GM23338 (cell line): ENCODE measurements at regions not wholly inside any gene's neighbourhood (a gene's known extent, or its start where the extent isn't known, plus 50 kb on each side); places are given as distances from the start of the nearest gene placed in this dataset.

Experiments used
- CREB1 ChIP-seq: fragments of 250-450 bp; sonication (Bioruptor Pico); IDR thresholded peaks from 2 replicates; pipeline ENCODE4 v1.5.0; 2020; ENCODE audit warnings: low read depth, mild to moderate bottlenecking, moderate library complexity
- EZH2 ChIP-seq: fragments of 200-600 bp; sonication (generic); IDR thresholded peaks from one replicate; pipeline ENCODE4 v1.8.0; 2017; ENCODE audit warnings: antibody characterized with exemption, mild to moderate bottlenecking, low read depth; ENCODE audit not compliant: unreplicated experiment
- EZH2phosphoT487 ChIP-seq: fragments of 200-600 bp; sonication (generic); IDR thresholded peaks from one replicate; pipeline ENCODE4 v1.8.1; 2018; ENCODE audit warnings: antibody characterized with exemption; ENCODE audit not compliant: unreplicated experiment
- JUNB ChIP-seq: IDR thresholded peaks from one replicate; pipeline ENCODE4 v1.6.1; 2016; ENCODE audit warnings: antibody characterized with exemption; ENCODE audit not compliant: unreplicated experiment
- NANOG ChIP-seq: IDR thresholded peaks from 2 replicates; pipeline ENCODE4 v1.6.1; 2016; ENCODE audit warnings: antibody characterized with exemption, borderline replicate concordance
- POLR2AphosphoS5 ChIP-seq: IDR thresholded peaks from 2 replicates; pipeline ENCODE4 v1.6.1; 2016; ENCODE audit warnings: antibody characterized with exemption, low read depth
- STAT1 ChIP-seq: IDR thresholded peaks from one replicate; pipeline ENCODE4 v1.6.1; 2016; ENCODE audit warnings: antibody characterized with exemption; ENCODE audit not compliant: unreplicated experiment
- ZNF114 ChIP-seq: fragments of 250-450 bp; sonication (Bioruptor Pico); IDR thresholded peaks from 2 replicates; pipeline ENCODE4 v1.5.0; 2020; ENCODE audit warnings: mild to moderate bottlenecking, moderate library complexity
- ZNF331 ChIP-seq: fragments of 250-450 bp; sonication (Bioruptor Pico); IDR thresholded peaks from 2 replicates; pipeline ENCODE4 v1.5.0; 2020; ENCODE audit warnings: low read depth, mild to moderate bottlenecking, moderate library complexity
- TF ChIP-seq, protein P1 (sequence below), 2 experiments: fragments of 200-600 bp in 1 of 2; sonication (generic) in 1 of 2; conservative IDR thresholded peaks; 2 replicates each; pipeline versions ENCODE4 v1.5.1 to v1.6.1; 2016 to 2017; ENCODE audit warnings: antibody characterized with exemption in 2 of 2, low read depth in 2 of 2, mild to moderate bottlenecking in 2 of 2, moderate library complexity in 1 of 2
- TF ChIP-seq, protein P2 (sequence below): IDR thresholded peaks from one replicate; pipeline ENCODE4 v1.6.1; 2018; ENCODE audit warnings: antibody characterized with exemption; ENCODE audit not compliant: unreplicated experiment
- TF ChIP-seq, protein P3 (sequence below): IDR thresholded peaks from 2 replicates; pipeline ENCODE4 v1.6.1; 2016; ENCODE audit warnings: antibody characterized with exemption

DNA sequence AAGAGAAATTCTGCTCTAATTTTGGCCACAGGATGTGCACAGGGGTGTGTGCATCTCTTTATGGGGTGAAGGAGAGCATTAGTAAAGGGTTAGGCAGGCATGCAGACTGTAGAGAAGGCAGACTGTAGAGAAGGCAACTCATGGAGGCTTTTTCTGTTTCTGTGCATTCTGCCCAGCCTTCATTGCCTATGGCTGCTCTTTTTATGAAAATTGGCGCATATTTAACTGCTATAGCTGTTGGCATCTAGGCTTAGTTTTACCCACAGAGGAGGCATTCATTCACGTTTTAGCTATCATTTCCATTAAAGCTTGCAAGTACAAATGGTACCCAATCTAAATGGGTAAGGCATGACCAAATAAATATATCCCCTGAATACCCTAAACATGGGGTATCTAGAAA is 286.8 kb upstream of the ID4 start:
- TF ChIP-seq EZH2 (no peak), POLR2AphosphoS5 (no peak), EZH2phosphoT487 (no peak), ZNF114 (CRISPR knock-in tag) (no peak), JUNB (no peak), CREB1 (CRISPR knock-in tag) (no peak), STAT1 (no peak), ZNF331 (CRISPR knock-in tag) (no peak), NANOG (no peak)
- TF ChIP-seq, protein P1, sequence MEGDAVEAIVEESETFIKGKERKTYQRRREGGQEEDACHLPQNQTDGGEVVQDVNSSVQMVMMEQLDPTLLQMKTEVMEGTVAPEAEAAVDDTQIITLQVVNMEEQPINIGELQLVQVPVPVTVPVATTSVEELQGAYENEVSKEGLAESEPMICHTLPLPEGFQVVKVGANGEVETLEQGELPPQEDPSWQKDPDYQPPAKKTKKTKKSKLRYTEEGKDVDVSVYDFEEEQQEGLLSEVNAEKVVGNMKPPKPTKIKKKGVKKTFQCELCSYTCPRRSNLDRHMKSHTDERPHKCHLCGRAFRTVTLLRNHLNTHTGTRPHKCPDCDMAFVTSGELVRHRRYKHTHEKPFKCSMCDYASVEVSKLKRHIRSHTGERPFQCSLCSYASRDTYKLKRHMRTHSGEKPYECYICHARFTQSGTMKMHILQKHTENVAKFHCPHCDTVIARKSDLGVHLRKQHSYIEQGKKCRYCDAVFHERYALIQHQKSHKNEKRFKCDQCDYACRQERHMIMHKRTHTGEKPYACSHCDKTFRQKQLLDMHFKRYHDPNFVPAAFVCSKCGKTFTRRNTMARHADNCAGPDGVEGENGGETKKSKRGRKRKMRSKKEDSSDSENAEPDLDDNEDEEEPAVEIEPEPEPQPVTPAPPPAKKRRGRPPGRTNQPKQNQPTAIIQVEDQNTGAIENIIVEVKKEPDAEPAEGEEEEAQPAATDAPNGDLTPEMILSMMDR (conservative IDR thresholded peaks at IDR 0.05; ENCODE audit: low read depth in 2 of 2) = no peak
- TF ChIP-seq, protein P2, sequence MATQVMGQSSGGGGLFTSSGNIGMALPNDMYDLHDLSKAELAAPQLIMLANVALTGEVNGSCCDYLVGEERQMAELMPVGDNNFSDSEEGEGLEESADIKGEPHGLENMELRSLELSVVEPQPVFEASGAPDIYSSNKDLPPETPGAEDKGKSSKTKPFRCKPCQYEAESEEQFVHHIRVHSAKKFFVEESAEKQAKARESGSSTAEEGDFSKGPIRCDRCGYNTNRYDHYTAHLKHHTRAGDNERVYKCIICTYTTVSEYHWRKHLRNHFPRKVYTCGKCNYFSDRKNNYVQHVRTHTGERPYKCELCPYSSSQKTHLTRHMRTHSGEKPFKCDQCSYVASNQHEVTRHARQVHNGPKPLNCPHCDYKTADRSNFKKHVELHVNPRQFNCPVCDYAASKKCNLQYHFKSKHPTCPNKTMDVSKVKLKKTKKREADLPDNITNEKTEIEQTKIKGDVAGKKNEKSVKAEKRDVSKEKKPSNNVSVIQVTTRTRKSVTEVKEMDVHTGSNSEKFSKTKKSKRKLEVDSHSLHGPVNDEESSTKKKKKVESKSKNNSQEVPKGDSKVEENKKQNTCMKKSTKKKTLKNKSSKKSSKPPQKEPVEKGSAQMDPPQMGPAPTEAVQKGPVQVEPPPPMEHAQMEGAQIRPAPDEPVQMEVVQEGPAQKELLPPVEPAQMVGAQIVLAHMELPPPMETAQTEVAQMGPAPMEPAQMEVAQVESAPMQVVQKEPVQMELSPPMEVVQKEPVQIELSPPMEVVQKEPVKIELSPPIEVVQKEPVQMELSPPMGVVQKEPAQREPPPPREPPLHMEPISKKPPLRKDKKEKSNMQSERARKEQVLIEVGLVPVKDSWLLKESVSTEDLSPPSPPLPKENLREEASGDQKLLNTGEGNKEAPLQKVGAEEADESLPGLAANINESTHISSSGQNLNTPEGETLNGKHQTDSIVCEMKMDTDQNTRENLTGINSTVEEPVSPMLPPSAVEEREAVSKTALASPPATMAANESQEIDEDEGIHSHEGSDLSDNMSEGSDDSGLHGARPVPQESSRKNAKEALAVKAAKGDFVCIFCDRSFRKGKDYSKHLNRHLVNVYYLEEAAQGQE = no peak
- TF ChIP-seq, protein P3, sequence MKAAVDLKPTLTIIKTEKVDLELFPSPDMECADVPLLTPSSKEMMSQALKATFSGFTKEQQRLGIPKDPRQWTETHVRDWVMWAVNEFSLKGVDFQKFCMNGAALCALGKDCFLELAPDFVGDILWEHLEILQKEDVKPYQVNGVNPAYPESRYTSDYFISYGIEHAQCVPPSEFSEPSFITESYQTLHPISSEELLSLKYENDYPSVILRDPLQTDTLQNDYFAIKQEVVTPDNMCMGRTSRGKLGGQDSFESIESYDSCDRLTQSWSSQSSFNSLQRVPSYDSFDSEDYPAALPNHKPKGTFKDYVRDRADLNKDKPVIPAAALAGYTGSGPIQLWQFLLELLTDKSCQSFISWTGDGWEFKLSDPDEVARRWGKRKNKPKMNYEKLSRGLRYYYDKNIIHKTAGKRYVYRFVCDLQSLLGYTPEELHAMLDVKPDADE = no peak
